Peyer's patch (tissue), 4 donors: ENCODE measurements at regions not wholly inside any gene's neighbourhood (a gene's known extent, or its start where the extent isn't known, plus 50 kb on each side); places are given as distances from the start of the nearest gene placed in this dataset.

Source experiments
- DNase-seq, 3 donors: peaks; one replicate each; pipeline ENCODE4 v3.0.0-alpha.2; 2017 to 2019
- H3K27ac ChIP-seq, 4 donors: fragments of 200-600 bp; sonication (generic); one replicate each; pipeline ENCODE4 v1.5.1; 2016 to 2019
- H3K27me3 ChIP-seq, 2 donors: fragments of 200-600 bp; sonication (generic); one replicate each; pipeline ENCODE4 v1.5.1; 2019
- H3K36me3 ChIP-seq, 3 donors: fragments of 200-600 bp; sonication (generic); one replicate each; pipeline ENCODE4 v1.5.1; 2016 to 2019
- H3K4me1 ChIP-seq, 4 donors: fragments of 200-600 bp; sonication (generic); one replicate each; pipeline ENCODE4 v1.5.1; 2016 to 2019
- H3K4me3 ChIP-seq, 4 donors: fragments of 200-600 bp; sonication (generic); 1 replicate in 3 of 4; 2 replicates in 1 of 4; pipeline ENCODE4 v1.5.1; 2016 to 2019; ENCODE audit warnings: mild to moderate bottlenecking in 1 of 4
- H3K9me3 ChIP-seq, 4 donors: fragments of 200-600 bp; sonication (generic); one replicate each; pipeline ENCODE4 v1.5.1; 2016 to 2019; ENCODE audit warnings: mild to moderate bottlenecking in 1 of 4
- POLR2A ChIP-seq, 2 donors: fragments of 450-650 bp; IDR thresholded peaks; one replicate each; pipeline ENCODE4 v1.5.1; 2017; ENCODE audit warnings: antibody characterized with exemption in 2 of 2, mild to moderate bottlenecking in 2 of 2, moderate library complexity in 2 of 2
- TF ChIP-seq, protein P1 (sequence below), 6 experiments: fragments of 450-650 bp in 4 of 6; fragments of 200-600 bp in 2 of 6; sonication (generic) in 1 of 6; IDR thresholded peaks; one replicate each; pipeline ENCODE4 v1.5.1; 2017 to 2019; ENCODE audit warnings: antibody characterized with exemption in 6 of 6, mild to moderate bottlenecking in 3 of 6, moderate library complexity in 1 of 6

- no peaks in the 10 kb centered on the region for H3K36me3 ChIP-seq
- no peaks in the 10 kb centered on the region for H3K4me1 ChIP-seq
- no peak for TF ChIP-seq POLR2A (IDR thresholded peaks at IDR 0.05)
- TF ChIP-seq, protein P1, sequence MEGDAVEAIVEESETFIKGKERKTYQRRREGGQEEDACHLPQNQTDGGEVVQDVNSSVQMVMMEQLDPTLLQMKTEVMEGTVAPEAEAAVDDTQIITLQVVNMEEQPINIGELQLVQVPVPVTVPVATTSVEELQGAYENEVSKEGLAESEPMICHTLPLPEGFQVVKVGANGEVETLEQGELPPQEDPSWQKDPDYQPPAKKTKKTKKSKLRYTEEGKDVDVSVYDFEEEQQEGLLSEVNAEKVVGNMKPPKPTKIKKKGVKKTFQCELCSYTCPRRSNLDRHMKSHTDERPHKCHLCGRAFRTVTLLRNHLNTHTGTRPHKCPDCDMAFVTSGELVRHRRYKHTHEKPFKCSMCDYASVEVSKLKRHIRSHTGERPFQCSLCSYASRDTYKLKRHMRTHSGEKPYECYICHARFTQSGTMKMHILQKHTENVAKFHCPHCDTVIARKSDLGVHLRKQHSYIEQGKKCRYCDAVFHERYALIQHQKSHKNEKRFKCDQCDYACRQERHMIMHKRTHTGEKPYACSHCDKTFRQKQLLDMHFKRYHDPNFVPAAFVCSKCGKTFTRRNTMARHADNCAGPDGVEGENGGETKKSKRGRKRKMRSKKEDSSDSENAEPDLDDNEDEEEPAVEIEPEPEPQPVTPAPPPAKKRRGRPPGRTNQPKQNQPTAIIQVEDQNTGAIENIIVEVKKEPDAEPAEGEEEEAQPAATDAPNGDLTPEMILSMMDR (IDR thresholded peaks at IDR 0.05), result no peak
- no peaks in the 10 kb centered on the region for H3K9me3 ChIP-seq
- H3K27me3 ChIP-seq, result no peaks in the 10 kb centered on the region
- no peak for DNase-seq
- no peak overlapping the region for H3K4me3 ChIP-seq
- H3K27ac ChIP-seq, result no peak overlapping the region
These were observed 822.3 kb downstream of the LUZP2 start for GRCh38 chr11:25319127-25319526.

DNA sequence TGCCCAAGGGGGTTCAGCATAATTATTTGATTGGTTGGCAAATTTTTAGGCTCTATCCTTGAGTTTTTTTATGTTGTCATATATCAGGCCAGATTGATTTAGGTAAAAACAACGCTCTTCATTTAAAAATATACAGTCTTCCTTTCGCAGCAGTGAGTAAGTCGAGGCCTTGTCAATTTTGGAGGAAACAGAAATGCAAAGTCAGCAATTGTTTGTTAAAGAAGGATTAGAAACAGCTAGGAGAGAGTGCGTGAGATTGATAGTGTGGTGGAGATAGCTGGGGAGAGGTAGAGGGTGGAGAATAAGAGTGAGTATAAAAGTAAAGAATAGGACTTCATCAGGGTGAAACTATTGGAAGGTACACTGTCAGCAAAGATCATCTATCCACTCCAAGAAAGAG, 830.8 kb downstream of the LUZP2 start:
- H3K4me1 ChIP-seq, result no peaks in the 10 kb centered on the region
- no peak for TF ChIP-seq POLR2A (IDR thresholded peaks at IDR 0.05)
- TF ChIP-seq, protein P1 (IDR thresholded peaks at IDR 0.05), result no peak
- H3K4me3 ChIP-seq, result no peak overlapping the region
- H3K36me3 ChIP-seq, result no peaks in the 10 kb centered on the region
- no peaks in the 10 kb centered on the region for H3K27me3 ChIP-seq
- no peaks in the 10 kb centered on the region for H3K9me3 ChIP-seq
- H3K27ac ChIP-seq, result no peak overlapping the region
- DNase-seq, result no peak

- DNase-seq, result no peak
- no peak overlapping the region for H3K27ac ChIP-seq
- no peak overlapping the region for H3K4me3 ChIP-seq
- TF ChIP-seq, protein P1 (IDR thresholded peaks at IDR 0.05), result no peak
- no peak for TF ChIP-seq POLR2A (IDR thresholded peaks at IDR 0.05)
- H3K36me3 ChIP-seq, result no peaks in the 10 kb centered on the region
- no peaks in the 10 kb centered on the region for H3K27me3 ChIP-seq
- H3K9me3 ChIP-seq, result no peaks in the 10 kb centered on the region
- no peaks in the 10 kb centered on the region for H3K4me1 ChIP-seq
These were observed 842.4 kb downstream of the LUZP2 start for GRCh38 chr11:25339281-25339680.

DNA sequence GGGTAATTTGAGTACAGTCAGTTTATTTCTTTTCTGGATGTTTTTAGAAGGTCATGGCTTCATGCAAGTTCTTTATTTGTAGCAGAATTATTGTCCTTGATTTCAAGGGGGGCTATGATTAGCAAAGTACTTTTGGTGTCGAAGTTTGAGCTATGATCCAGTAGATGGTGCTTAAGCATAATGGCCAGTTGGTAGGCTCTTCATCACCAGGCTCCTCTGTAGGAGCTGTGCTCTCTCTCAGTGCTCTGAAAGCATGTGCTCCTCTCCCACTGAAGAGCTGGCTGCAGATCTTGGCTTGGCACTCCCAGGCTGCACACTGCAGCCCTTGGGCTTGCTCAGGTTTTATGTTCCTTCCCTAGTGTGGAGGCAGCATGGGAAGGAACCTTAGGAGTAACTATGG, 852.7 kb downstream of the LUZP2 start:
- no peaks in the 10 kb centered on the region for H3K27me3 ChIP-seq
- H3K4me1 ChIP-seq, result no peaks in the 10 kb centered on the region
- no peak for DNase-seq
- TF ChIP-seq POLR2A (IDR thresholded peaks at IDR 0.05), result no peak
- TF ChIP-seq, protein P1 (IDR thresholded peaks at IDR 0.05), result no peak
- H3K27ac ChIP-seq, result no peak overlapping the region
- H3K9me3 ChIP-seq, result no peaks in the 10 kb centered on the region
- H3K36me3 ChIP-seq, result no peaks in the 10 kb centered on the region
- no peak overlapping the region for H3K4me3 ChIP-seq

- no peaks in the 10 kb centered on the region for H3K4me1 ChIP-seq
- H3K4me3 ChIP-seq, result no peak overlapping the region
- H3K9me3 ChIP-seq, result no peaks in the 10 kb centered on the region
- H3K27ac ChIP-seq, result no peak overlapping the region
- no peak for TF ChIP-seq POLR2A (IDR thresholded peaks at IDR 0.05)
- TF ChIP-seq, protein P1 (IDR thresholded peaks at IDR 0.05), result no peak
- H3K27me3 ChIP-seq, result no peaks in the 10 kb centered on the region
- no peak for DNase-seq
- H3K36me3 ChIP-seq, result no peaks in the 10 kb centered on the region
These were observed 854.3 kb downstream of the LUZP2 start for GRCh38 chr11:25350899-25351803.
